GM19023 (cell line): ENCODE measurements at regions not wholly inside any gene's neighbourhood (a gene's known extent, or its start where the extent isn't known, plus 50 kb on each side); places are given as distances from the start of the nearest gene placed in this dataset.

ENCODE experiments used
- ATAC-seq: cut with Tn5 transposase; IDR thresholded peaks from one replicate; pipeline ENCODE4 v1.9.1; 2021; ENCODE audit warnings: mild to moderate bottlenecking, moderate library complexity; ENCODE audit not compliant: unreplicated experiment

GRCh38 chr11:115579181-115579825 lies 75.1 kb upstream of the CADM1 start:
- no peak for ATAC-seq

- ATAC-seq: no peak
These were observed 74.1 kb upstream of the CADM1 start for GRCh38 chr11:115578275-115578674.

- ATAC-seq: no peak
These were observed 73.5 kb upstream of the CADM1 start for GRCh38 chr11:115577701-115578100.

GRCh38 chr11:115576606-115577380 lies 72.6 kb upstream of the CADM1 start:
- ATAC-seq: no peak

GRCh38 chr11:115572551-115572950 lies 68.3 kb upstream of the CADM1 start:
- ATAC-seq: no peak

- no peak for ATAC-seq
These were observed 62.1 kb upstream of the CADM1 start for GRCh38 chr11:115566180-115566764.

- no peak for ATAC-seq
These were observed 60.6 kb upstream of the CADM1 start for GRCh38 chr11:115564851-115565250.

- ATAC-seq: no peak
These were observed 56.9 kb upstream of the CADM1 start for GRCh38 chr11:115561116-115561515.

GRCh38 chr11:115558635-115559034 lies 54.4 kb upstream of the CADM1 start:
- no peak for ATAC-seq

GRCh38 chr11:115557681-115558080 lies 53.5 kb upstream of the CADM1 start:
- ATAC-seq: no peak

GRCh38 chr11:115556984-115557383 lies 52.8 kb upstream of the CADM1 start:
- no peak for ATAC-seq

GRCh38 chr11:115555336-115556090 lies 51.3 kb upstream of the CADM1 start:
- no peak for ATAC-seq
